Spleen (tissue), 7 donors: ENCODE measurements at regions not wholly inside any gene's neighbourhood (a gene's known extent, or its start where the extent isn't known, plus 50 kb on each side); places are given as distances from the start of the nearest gene placed in this dataset.

Experiments
- POLR2A ChIP-seq, 3 donors: fragments of 450-650 bp; IDR thresholded peaks; one replicate each; pipeline ENCODE4 v1.5.1; 2017; ENCODE audit warnings: antibody characterized with exemption in 3 of 3, mild to moderate bottlenecking in 1 of 3
- TF ChIP-seq, protein P1 (sequence below), 11 experiments: fragments of 200-600 bp in 7 of 11; fragments of 450-650 bp in 4 of 11; sonication (generic) in 4 of 11; IDR thresholded peaks in 8 of 11; conservative IDR thresholded peaks in 3 of 11; 1 replicate in 7 of 11; 2 replicates in 4 of 11; pipeline versions ENCODE4 v1.4.0 to v1.8.0; 2016 to 2021; ENCODE audit warnings: antibody characterized with exemption in 11 of 11, inconsistent platforms in 4 of 11, mild to moderate bottlenecking in 1 of 11
- donor health status: DM: no; HTN: no; CAD: no; lungs with moderate emphysema.
- donor health status: DM: no; HTN: no; CAD: no.
- donor health status: DM: no; HTN: no; CAD: no.

DNA sequence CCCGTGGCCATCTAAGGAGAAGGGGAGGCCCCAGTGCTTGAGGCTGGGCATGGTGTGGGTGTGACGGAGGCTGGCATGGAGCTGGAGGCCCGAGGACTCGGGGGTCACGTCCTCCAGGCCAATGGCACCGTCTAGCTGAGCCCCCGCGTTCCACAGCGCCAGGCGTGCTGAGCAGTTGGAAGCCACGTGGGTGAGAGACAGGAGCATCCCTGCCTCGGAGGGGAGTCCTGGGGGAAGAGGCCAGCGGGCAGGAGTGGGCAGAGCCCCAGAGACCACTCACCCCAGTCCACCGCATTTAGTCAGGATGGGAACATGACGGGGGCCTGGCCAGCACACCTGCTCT lies 78.8 kb downstream of the RMI2 start:
- TF ChIP-seq, protein P1, sequence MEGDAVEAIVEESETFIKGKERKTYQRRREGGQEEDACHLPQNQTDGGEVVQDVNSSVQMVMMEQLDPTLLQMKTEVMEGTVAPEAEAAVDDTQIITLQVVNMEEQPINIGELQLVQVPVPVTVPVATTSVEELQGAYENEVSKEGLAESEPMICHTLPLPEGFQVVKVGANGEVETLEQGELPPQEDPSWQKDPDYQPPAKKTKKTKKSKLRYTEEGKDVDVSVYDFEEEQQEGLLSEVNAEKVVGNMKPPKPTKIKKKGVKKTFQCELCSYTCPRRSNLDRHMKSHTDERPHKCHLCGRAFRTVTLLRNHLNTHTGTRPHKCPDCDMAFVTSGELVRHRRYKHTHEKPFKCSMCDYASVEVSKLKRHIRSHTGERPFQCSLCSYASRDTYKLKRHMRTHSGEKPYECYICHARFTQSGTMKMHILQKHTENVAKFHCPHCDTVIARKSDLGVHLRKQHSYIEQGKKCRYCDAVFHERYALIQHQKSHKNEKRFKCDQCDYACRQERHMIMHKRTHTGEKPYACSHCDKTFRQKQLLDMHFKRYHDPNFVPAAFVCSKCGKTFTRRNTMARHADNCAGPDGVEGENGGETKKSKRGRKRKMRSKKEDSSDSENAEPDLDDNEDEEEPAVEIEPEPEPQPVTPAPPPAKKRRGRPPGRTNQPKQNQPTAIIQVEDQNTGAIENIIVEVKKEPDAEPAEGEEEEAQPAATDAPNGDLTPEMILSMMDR (IDR thresholded peaks at IDR 0.05 in 8 of 11, conservative IDR thresholded peaks at IDR 0.05 in 3 of 11) = no peak
- no peak for TF ChIP-seq POLR2A (IDR thresholded peaks at IDR 0.05)
